Globus pallidus (tissue), 1 donor: ENCODE measurements at regions not wholly inside any gene's neighbourhood (a gene's known extent, or its start where the extent isn't known, plus 50 kb on each side); places are given as distances from the start of the nearest gene placed in this dataset.
A peak's percentile ranks its signal among the peaks of the same experiment; 100 is the strongest.

Experiments used
- DNase-seq: peaks from one replicate; pipeline ENCODE4 v3.0.0-alpha.2; 2015; ENCODE audit warnings: low spot score

DNA sequence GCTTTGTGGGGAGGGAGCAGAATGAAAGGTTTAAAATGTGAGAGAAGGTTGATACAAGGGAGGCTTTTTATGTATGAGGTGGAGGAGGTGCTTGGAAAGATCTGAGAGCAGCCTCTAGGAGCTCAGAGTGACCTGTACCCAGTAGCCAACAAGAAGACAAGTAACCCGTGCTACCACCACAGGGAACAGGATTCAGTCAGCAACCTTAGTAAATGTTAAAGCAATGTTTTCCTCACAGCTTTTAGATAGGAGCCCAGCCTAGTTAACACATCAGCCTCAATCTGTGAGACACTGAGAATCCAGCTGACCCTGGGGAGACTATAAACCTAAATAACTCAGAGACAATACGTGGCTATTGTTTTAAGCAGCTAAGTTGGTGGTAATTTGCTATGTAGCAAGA, 194.9 kb upstream of the NT5C1B start:
- DNase-seq: no peak

DNA sequence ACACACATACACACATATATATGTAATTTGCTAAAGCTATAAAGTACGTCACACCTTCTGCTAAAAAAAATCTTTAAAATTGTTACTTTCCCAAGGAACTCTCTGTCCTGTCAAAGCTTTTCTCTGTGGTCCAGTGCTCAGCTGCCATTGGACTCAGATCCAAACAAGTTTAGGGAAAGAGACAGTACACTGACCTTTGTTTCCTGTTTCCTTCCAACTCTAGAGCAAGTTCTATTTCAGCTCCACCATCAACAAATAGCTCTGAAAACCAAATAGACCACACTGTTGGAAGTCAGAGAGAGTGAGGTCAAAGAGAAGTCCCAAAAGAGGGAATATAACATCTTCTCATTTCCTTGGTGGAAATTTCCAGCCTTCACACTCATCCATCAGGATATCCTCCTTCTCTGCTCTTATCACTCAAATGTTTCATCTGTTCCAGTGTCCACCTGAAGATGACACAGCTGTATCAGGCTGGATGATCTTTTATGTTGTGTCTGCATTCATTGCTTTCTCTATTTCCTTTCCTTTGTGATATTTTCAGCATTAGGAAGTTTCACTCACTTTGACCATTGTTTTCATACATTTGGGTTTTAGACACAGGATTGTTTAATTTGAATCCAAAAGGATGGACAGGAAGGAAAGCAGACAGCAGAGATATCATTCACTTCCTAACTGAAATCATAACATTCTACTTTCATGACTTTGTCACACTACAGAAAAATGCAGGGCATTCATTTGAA, 192.3 kb upstream of the NT5C1B start:
- no peak for DNase-seq

DNA sequence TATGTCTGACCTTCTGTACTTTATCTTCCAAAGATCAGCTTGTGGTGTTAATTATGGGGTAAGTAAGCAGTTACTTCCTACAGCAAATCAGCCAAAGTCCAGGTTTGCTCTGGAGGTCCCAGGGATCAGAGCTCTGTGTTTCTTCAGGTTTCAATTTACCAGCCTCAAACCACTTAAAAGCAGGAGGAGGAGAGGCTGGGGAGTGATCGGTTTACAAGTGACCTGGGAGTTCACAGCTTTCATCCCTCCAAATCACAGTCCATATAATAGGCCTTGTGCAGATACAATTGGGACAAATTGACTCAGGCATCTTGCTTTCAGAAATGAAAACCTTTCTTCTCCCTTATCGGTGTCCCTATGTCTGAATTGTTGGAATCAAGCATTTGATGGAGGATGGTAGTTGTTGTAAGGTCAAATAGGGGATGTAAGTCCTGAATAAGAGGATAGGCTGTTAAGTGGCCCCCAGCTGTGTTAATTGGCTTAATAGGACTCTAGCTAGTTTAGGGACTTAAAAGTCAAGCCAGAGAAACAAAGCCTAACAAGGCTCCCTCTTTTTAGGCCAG, 188.0 kb upstream of the NT5C1B start:
- DNase-seq: no peak

GRCh38 chr2:18771212-18771611, 181.8 kb upstream of the NT5C1B start:
- DNase-seq: no peak

GRCh38 chr2:18763338-18763737, 174.0 kb upstream of the NT5C1B start:
- no peak for DNase-seq

GRCh38 chr2:18762667-18763066, 173.3 kb upstream of the NT5C1B start:
- no peak for DNase-seq

GRCh38 chr2:18754286-18754685, 164.9 kb upstream of the NT5C1B start:
- DNase-seq: peak; percentile 42

- DNase-seq: no peak
These were observed 164.4 kb upstream of the NT5C1B start for GRCh38 chr2:18753722-18754121.

DNA sequence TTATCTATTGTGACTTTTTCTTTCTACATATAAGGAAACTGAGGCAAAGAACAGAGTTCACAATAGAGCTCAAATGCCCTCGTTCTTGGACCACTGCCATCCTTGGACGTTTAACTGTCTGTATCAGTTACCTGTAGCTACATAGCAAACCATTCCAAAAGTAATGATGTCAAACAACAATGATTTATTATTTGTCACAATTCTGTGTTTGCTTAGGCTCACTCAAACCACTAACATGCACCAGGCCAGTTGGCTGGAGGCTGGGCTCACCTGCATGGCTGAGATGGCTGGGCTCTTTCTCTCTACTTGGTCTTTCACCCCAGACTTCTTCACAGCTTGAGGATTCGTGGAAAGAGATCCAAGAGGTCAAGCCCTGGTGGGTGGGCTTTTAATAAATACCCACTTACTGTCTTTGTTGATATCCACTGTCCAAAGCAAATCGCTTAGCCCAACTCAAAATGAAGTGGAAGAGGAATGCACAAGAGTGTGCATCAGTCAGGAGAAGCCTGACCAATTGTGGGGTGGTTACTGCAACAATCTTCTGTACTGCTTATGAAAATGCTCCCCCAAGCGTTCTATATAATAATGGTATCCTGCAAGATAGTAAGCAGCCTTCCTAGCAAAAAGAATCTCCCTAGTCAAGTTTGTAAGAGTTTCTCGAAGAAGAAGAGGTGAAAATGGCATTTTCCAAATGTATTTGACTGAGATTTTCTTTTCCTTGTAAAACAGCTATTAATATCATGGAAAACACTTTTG, 163.5 kb upstream of the NT5C1B start:
- no peak for DNase-seq

DNA sequence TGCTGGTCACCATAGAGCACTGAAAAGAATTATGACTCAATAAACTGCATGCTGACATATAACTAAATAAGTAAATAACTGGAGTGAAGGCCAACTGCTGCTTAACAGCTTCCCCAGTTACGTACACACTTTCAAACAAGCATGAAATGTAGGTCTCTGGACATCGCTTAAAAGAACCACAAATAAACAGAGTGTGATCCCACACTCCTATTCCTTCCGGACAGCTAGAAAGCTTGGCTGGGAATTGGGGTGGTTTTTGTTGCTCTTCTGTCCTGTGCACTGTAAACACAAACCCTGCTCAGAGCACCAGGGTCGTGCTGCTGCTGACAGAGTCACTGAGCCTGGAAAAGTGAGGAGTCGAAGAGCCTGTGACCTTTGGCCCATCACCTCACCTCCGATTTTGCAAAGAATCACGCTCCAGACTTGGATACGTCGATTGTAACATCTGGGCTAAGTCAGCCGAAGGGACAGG, 162.7 kb upstream of the NT5C1B start:
- DNase-seq: no peak

GRCh38 chr2:18750672-18751554, 161.5 kb upstream of the NT5C1B start:
- no peak for DNase-seq

DNA sequence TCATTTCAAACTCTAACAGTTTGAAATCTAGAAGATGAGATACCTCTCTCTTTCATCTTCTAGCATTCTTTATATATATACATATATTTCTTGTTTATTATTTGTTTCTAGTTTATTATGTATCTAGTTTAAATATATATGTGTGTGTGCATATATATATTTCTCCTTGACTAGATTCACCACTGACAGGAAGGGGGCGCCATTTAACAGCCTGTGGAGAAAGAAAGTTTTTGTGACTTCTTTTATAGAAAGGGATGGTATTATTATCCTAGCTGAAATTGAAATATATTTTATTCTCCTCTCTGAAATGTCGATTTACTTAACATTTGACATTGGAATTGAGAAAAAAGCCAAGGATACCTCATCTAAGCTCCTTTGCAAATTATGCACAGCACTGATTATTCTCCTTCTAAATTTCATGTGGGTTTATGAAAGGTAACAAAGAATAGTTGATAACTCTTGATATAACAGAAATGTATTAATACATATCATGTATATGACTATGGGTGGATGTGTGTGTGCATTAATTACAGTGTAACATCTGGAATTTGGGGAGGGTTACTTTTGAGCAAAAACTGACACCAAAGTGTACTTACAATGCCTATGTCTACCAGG, 160.7 kb upstream of the NT5C1B start:
- DNase-seq: peak; percentile 45

- no peak for DNase-seq
These were observed 156.3 kb upstream of the NT5C1B start for GRCh38 chr2:18745431-18746272.

DNA sequence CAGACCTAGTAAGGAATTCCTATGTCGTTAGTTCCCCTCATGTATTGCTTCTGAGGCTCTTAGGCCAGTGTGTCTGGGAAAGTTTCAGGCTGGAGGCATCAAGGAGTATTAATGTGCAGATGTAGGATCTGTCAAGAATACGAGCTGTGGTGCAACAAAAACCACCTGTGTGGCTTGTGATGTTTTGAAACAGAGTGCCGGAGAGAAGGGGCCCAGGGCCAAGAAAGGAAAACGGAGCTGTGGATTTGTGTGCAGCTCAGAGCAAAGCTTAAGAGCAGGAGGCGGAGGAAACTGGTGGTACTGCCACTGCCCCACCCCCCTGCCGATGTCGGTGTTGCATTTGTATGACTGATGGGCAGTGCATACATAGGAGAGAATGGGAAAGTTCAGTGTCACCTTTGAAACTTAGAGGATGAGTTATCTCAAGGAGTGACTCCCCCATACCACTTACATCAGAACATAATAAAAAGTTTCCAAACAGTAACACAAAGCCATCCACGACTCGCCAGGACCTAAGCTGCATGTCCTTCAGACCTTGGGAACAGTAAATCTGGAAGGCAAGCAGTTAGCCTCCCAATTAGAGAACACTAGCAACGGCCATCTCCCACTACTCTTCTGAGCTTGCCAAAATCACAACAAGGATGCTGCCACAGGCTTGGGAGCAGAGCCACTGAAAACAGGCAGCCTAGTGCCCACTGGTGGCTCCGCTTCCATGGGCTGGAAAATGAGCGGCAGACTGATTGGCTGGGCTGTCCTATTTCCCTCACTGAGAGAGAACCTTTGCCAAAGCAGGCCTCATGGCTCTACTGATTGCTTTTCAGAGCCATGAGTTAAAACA, 152.7 kb upstream of the NT5C1B start:
- peak; percentile 20 for DNase-seq

- DNase-seq: no peak
These were observed 151.8 kb upstream of the NT5C1B start for GRCh38 chr2:18741191-18741590.

DNA sequence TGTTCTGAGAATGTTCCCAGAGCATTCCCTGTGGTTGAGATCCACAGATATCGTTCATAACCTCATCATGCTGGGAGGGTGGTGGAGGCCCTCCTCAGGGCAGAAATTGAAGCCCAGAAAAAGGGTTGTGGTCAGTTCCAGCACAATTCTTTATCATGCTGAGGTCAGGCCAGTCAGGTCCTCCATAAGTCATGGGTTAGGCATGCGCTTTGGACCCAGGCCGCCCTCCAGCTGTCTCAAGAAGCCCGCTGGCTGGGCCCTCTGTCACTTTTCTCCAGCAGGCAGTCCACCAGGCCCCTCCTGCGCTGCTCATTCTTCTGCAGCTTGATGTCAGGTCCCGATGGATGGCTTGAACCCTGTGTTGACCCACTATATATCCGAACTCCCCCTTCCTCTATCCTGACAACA, 151.1 kb upstream of the NT5C1B start:
- DNase-seq: no peak

GRCh38 chr2:18731666-18732065, 142.3 kb upstream of the NT5C1B start:
- DNase-seq: no peak

DNA sequence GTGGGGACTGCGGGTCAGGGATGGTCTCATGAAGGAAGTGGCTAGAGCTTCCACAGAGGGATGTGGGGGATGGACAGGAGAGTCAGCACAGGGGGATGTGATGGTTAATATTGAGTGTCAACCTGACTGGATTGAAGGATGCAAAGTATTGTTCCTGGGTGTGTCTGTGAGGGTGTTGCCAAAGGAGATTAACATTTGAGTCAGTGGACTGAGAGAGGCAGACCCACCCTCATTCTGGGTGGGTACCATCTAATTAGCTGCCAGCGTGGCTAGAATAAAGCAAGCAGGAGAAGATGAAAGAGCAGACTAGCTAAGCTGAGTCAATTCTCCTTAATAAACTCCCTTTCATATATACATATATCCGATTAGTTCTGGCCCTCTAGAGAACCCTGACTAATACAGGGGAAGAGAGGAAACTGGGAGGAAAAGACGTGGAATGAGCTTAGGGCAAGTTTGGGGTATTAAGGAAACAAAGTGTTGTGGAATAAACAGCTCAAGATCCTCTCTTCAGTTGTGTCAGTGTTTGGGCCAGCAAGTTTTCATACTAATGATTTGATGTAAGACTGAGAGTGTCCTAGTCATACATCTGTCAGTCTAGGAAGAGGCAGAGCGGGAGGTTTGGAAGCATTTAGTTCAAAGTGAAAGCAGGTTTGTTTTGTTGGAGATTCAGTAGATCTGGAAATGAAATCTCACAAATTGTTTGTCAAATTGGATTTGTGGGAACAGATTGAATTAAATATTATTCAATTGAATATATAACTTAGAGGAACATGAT, 135.2 kb upstream of the NT5C1B start:
- no peak for DNase-seq

- no peak for DNase-seq
These were observed 133.8 kb upstream of the NT5C1B start for GRCh38 chr2:18723219-18723618.
